Mesothelial cell of epicardium (in vitro differentiated cells): ENCODE measurements at regions not wholly inside any gene's neighbourhood (a gene's known extent, or its start where the extent isn't known, plus 50 kb on each side); places are given as distances from the start of the nearest gene placed in this dataset.

Experiments used
- DNase-seq, 2 experiments: peaks; one replicate each; pipeline ENCODE4 v3.0.0; 2021; ENCODE audit warnings: low spot score in 2 of 2; ENCODE audit not compliant: unreplicated experiment in 2 of 2
- H3K27ac Mint-ChIP-seq: 2 replicates; pipeline ENCODE4 v1.8.0; 2021; ENCODE audit warnings: mixed read lengths
- H3K27me3 Mint-ChIP-seq: 2 replicates; pipeline ENCODE4 v1.8.0; 2021; ENCODE audit warnings: low read depth, mixed read lengths
- H3K36me3 Mint-ChIP-seq: 2 replicates; pipeline ENCODE4 v1.8.0; 2021; ENCODE audit warnings: mixed read lengths
- H3K4me1 Mint-ChIP-seq: 2 replicates; pipeline ENCODE4 v1.8.0; 2021; ENCODE audit warnings: mixed read lengths
- H3K4me3 Mint-ChIP-seq: 2 replicates; pipeline ENCODE4 v1.8.0; 2021; ENCODE audit warnings: mild to moderate bottlenecking, moderate library complexity, mixed read lengths
- H3K9me3 Mint-ChIP-seq: 2 replicates; pipeline ENCODE4 v1.8.0; 2021; ENCODE audit warnings: mixed read lengths
- TF ChIP-seq, protein P1 (sequence below): fragments of 200-600 bp; sonication (generic); IDR thresholded peaks from one replicate; pipeline ENCODE4 v1.5.0; 2021; ENCODE audit warnings: antibody characterized with exemption; ENCODE audit not compliant: unreplicated experiment

DNA sequence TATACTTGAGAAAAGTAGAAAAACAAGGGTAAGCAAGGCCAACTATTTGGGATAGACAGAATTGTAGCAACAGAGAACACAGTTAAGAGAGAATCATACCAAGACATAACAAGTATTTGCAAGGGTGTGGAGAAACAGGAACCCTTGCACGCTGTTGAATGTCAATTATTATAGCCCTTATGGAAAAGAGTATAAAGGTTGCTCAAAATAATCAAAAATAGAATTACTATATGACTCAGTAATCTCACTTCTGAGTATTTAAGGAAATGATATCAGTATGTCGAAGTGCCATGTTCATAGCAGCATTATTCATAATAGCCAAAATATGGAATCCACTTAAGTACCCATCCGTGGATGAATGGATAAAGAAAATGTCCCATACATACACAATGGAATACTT is 193.3 kb downstream of the PHLDA1 start:
- H3K27me3 Mint-ChIP-seq = no peaks in the 10 kb centered on the region
- peaks cover 2% of the 10 kb centered on the region for H3K36me3 Mint-ChIP-seq
- DNase-seq = no peak
- no peaks in the 10 kb centered on the region for H3K4me1 Mint-ChIP-seq
- no peak overlapping the region for H3K27ac Mint-ChIP-seq
- no peak overlapping the region for H3K4me3 Mint-ChIP-seq
- peaks cover 9% of the 10 kb centered on the region for H3K9me3 Mint-ChIP-seq
- TF ChIP-seq, protein P1, sequence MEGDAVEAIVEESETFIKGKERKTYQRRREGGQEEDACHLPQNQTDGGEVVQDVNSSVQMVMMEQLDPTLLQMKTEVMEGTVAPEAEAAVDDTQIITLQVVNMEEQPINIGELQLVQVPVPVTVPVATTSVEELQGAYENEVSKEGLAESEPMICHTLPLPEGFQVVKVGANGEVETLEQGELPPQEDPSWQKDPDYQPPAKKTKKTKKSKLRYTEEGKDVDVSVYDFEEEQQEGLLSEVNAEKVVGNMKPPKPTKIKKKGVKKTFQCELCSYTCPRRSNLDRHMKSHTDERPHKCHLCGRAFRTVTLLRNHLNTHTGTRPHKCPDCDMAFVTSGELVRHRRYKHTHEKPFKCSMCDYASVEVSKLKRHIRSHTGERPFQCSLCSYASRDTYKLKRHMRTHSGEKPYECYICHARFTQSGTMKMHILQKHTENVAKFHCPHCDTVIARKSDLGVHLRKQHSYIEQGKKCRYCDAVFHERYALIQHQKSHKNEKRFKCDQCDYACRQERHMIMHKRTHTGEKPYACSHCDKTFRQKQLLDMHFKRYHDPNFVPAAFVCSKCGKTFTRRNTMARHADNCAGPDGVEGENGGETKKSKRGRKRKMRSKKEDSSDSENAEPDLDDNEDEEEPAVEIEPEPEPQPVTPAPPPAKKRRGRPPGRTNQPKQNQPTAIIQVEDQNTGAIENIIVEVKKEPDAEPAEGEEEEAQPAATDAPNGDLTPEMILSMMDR = no peak

DNA sequence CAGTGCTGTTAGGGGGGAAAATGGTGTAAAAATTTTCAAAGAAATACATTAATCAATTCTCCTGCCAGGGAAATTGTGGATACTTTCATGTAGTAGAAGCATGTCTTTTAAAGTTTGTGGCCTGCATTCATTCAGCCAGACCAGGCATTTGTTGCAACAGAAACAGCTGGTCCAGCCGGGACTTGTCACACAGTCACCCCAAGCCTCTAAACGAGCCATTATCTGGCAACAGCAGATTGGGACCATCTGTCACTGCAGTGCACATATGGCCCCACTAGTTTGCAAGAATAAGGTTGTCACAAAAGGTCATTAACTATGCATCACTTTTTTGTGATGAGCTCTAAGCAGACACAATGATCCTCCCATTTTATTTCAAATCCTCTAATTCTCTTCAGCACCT is 193.9 kb downstream of the PHLDA1 start:
- peaks cover 2% of the 10 kb centered on the region for H3K36me3 Mint-ChIP-seq
- H3K4me1 Mint-ChIP-seq = no peaks in the 10 kb centered on the region
- H3K9me3 Mint-ChIP-seq = peaks cover 9% of the 10 kb centered on the region
- no peak for DNase-seq
- H3K4me3 Mint-ChIP-seq = no peak overlapping the region
- H3K27me3 Mint-ChIP-seq = no peaks in the 10 kb centered on the region
- TF ChIP-seq, protein P1 = no peak
- H3K27ac Mint-ChIP-seq = peak overlapping the region; percentile 48

DNA sequence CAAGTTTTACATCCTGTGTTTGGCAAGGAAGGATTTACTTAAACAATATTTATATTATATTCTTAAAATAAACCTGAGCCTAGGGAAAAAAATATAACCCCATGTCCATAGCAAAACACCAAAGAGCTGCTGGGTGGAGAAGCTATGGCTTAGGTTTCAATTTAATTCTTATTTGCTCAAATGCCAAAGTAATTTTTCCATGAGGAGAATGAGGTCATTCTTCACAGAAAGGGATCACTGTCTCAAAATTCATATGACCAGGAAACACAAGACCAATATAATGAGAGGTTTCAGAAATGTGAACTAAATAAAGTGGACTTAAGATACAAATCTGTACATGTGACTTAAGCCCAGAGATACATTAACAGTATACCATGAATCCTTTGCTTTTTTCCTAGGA is 195.0 kb downstream of the PHLDA1 start:
- TF ChIP-seq, protein P1 = no peak
- Mint-ChIP-seq H3K4me3 (no peak overlapping the region), H3K9me3 (peaks cover 9% of the 10 kb centered on the region), H3K27ac (no peak overlapping the region), H3K27me3 (no peaks in the 10 kb centered on the region), H3K36me3 (peaks cover 2% of the 10 kb centered on the region), H3K4me1 (peaks cover 1% of the 10 kb centered on the region)
- DNase-seq = no peak

DNA sequence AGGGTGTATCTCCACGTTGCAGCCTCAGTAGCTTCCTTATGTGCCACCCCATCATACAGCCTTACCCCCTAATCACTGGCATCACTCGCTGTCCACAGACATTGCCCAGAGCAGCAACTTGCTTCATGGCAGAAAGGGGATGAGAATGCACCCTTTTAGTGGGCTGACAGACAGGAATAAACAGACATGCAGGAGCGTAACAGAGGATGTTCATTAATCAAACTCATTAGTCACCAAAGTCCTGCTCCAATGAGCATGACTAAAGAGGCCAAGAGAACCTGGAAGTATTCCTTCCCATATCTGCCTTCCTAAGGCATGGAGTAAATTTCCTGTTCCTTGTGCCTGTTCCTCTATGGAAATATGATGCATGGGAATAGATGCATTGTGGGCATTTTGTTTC is 197.0 kb downstream of the PHLDA1 start:
- H3K27me3 Mint-ChIP-seq = no peaks in the 10 kb centered on the region
- H3K4me1 Mint-ChIP-seq = peaks cover 6% of the 10 kb centered on the region
- H3K36me3 Mint-ChIP-seq = peaks cover 2% of the 10 kb centered on the region
- DNase-seq = no peak
- H3K9me3 Mint-ChIP-seq = peaks cover 18% of the 10 kb centered on the region
- H3K4me3 Mint-ChIP-seq = no peak overlapping the region
- no peak overlapping the region for H3K27ac Mint-ChIP-seq
- TF ChIP-seq, protein P1 = no peak

DNA sequence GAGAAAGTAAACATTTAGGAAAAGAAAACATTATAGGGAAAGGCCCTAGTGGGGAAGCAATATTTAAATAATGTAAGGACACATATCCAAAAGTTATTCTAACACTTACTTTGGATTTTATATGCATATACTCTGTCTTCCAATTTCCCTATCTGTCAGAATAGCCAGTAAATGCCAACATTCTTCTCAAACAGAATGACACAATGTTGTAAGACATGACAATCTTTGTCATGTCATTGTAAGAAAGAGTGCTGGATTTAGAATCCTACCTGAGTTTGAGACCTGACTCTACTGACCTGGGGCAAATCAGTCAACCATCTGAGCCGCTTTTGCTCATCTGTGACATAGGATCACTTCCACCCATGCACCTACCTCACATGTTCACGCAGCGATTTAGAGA is 198.3 kb downstream of the PHLDA1 start:
- Mint-ChIP-seq H3K4me3 (no peak overlapping the region), H3K36me3 (no peaks in the 10 kb centered on the region), H3K27ac (no peak overlapping the region), H3K9me3 (peaks cover 13% of the 10 kb centered on the region), H3K27me3 (no peaks in the 10 kb centered on the region), H3K4me1 (peaks cover 6% of the 10 kb centered on the region)
- TF ChIP-seq, protein P1 = no peak
- DNase-seq = no peak

DNA sequence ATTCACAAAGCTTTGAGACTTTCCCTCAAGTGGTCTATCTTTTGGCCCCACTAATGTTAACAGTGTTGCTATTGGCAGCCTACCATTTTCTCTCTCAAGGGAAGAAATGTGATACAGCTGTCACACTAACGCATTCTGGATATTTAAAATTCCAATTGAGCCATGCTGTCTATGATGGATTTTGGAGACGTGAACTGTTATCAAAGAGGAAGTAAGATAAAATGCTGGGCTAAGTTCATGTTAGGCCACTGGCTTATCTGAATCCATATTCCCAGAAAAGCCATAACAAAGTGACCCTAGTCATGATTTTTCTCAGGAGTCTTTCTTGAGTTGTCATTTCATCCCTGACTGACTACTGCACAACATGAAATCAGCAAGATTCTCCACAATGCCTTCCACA is 200.2 kb downstream of the PHLDA1 start:
- peaks cover 6% of the 10 kb centered on the region for H3K4me1 Mint-ChIP-seq
- no peak overlapping the region for H3K27ac Mint-ChIP-seq
- no peaks in the 10 kb centered on the region for H3K27me3 Mint-ChIP-seq
- H3K36me3 Mint-ChIP-seq = no peaks in the 10 kb centered on the region
- H3K9me3 Mint-ChIP-seq = peaks cover 10% of the 10 kb centered on the region
- TF ChIP-seq, protein P1 = no peak
- DNase-seq = no peak
- no peak overlapping the region for H3K4me3 Mint-ChIP-seq
